ENCODE measurements at regions not wholly inside any gene's neighbourhood (a gene's known extent, or its start where the extent isn't known, plus 50 kb on each side); places are given as distances from the start of the nearest gene placed in this dataset.

GRCh38 chr10:127657056-127657455 is 79.9 kb upstream of the FOXI2 start:
- no peak overlapping the region for H3K18ac ChIP-seq (ENCODE audit: extremely low read depth, low read length)
- no peaks in the 10 kb centered on the region for H3K79me2 ChIP-seq (ENCODE audit: control insufficient read depth in 1 of 2, insufficient read depth in 2 of 2, low read length in 2 of 2)
- H4K20me1 ChIP-seq (replicated peaks in 1 of 2; ENCODE audit: control insufficient read depth in 1 of 2, insufficient read depth in 2 of 2, low read length in 2 of 2): no peaks in the 10 kb centered on the region
- H3K23me2 ChIP-seq (ENCODE audit: low read depth, low read length): no peaks in the 10 kb centered on the region
- H2BK20ac ChIP-seq (ENCODE audit: low read length): no peak overlapping the region
- no peak overlapping the region for H3K4ac ChIP-seq (replicated peaks; ENCODE audit: insufficient read length, low read depth, low read length)
- no peak overlapping the region for H4K8ac ChIP-seq (ENCODE audit: extremely low read depth, insufficient read depth, low read length)
- H2BK15ac ChIP-seq (ENCODE audit: low read length): no peak overlapping the region
- FAIRE-seq (no peak), DNase-seq (ENCODE audit: low read depth in 1 of 2, low spot score in 2 of 2) (no peak)
- no peak overlapping the region for H2AK5ac ChIP-seq (ENCODE audit: low read depth, low read length)
- no peak overlapping the region for H2BK5ac ChIP-seq (ENCODE audit: low read depth, low read length)
- H3K9me3 ChIP-seq (ENCODE audit: insufficient read depth in 2 of 2, low read depth in 1 of 2, low read length in 1 of 2): no peaks in the 10 kb centered on the region
- H3K56ac ChIP-seq (replicated peaks; ENCODE audit: insufficient read length, low read depth, low read length): no peak overlapping the region
- H3K23ac ChIP-seq (ENCODE audit: insufficient read length): no peak overlapping the region
- H3K9ac ChIP-seq (replicated peaks in 1 of 4; ENCODE audit: extremely low read depth in 1 of 4, low read depth in 3 of 4, low read length in 3 of 4): no peak overlapping the region
- H3K79me1 ChIP-seq (ENCODE audit: low read depth, low read length): no peaks in the 10 kb centered on the region
- no peak overlapping the region for H2BK12ac ChIP-seq (ENCODE audit: low read depth, low read length)
- no peak for TF ChIP-seq EZH2 (IDR thresholded peaks at IDR 0.05; ENCODE audit: low read depth, low read length, severe bottlenecking)
- no peak for TF ChIP-seq SUZ12 (IDR thresholded peaks at IDR 0.05; ENCODE audit: low read length)
- no peak for TF ChIP-seq EGR1 (IDR thresholded peaks at IDR 0.05; ENCODE audit: borderline replicate concordance, low read depth, low read length)
- TF ChIP-seq RXRA (IDR thresholded peaks at IDR 0.05; ENCODE audit: insufficient read depth, low read depth, low read length): no peak
- TF ChIP-seq CREB1 (IDR thresholded peaks at IDR 0.05): no peak
- TF ChIP-seq RBBP5 (IDR thresholded peaks at IDR 0.05; ENCODE audit: borderline replicate concordance, low read depth, low read length): no peak
- TF ChIP-seq RNF2 (IDR thresholded peaks at IDR 0.05; ENCODE audit: borderline replicate concordance, low read depth, low read length, missing control alignments, poor library complexity, severe bottlenecking): no peak
- TF ChIP-seq CHD1 (IDR thresholded peaks at IDR 0.05; ENCODE audit: low read depth, low read length): no peak
- TF ChIP-seq GABPA (IDR thresholded peaks at IDR 0.05; ENCODE audit: borderline replicate concordance, insufficient read depth, low read length): no peak
- peak overlapping the region; percentile 70 for H2AFZ ChIP-seq (ENCODE audit: low read length)
- H3K27ac ChIP-seq (ENCODE audit: low read depth, low read length): no peak overlapping the region
- no peak overlapping the region for H3K14ac ChIP-seq (ENCODE audit: insufficient read length)
- no peaks in the 10 kb centered on the region for H3K36me3 ChIP-seq (ENCODE audit: control insufficient read depth in 2 of 4, insufficient read depth in 4 of 4, low read length in 3 of 4)
- H3K4me2 ChIP-seq (ENCODE audit: insufficient read depth in 1 of 2, low read depth in 2 of 2, low read length in 2 of 2): no peak overlapping the region
- H3K4me3 ChIP-seq (ENCODE audit: extremely low read depth in 1 of 4, insufficient read depth in 2 of 4, low read depth in 3 of 4, low read length in 4 of 4): no peak overlapping the region
- H3K27me3 ChIP-seq (replicated peaks in 1 of 4; ENCODE audit: control insufficient read depth in 3 of 4, extremely low read depth in 1 of 4, insufficient read depth in 3 of 4, low read length in 3 of 4): no peaks in the 10 kb centered on the region
- WGBS, 2 experiments (ENCODE audit: extremely low coverage in 1 of 2, insufficient coverage in 1 of 2, insufficient read length in 1 of 2, insufficient replicate concordance in 2 of 2, low coverage in 1 of 2, low lambda C conversion rate in 2 of 2, missing lambda C conversion rate in 1 of 2): 92% methylated on average over 1 of the region's 1 CpG; no CpG with 5 or more reads in 1 of the 2 experiments
- H3K4me1 ChIP-seq (replicated peaks in 1 of 4; ENCODE audit: control insufficient read depth in 3 of 4, insufficient read depth in 4 of 4, low read length in 3 of 4): no peaks in the 10 kb centered on the region
- no peak overlapping the region for H2BK120ac ChIP-seq (replicated peaks; ENCODE audit: low read depth, low read length)
- ChIA-PET POLR2A (ENCODE audit: partially characterized antibody) (interaction anchor here (0.6 kb wide), 1 partner anchor 43 kb away, joined by 3 read pairs; no protein-coding TSS in a partner anchor), CTCF (ENCODE audit: partially characterized antibody) (interaction anchor here (1.2 to 3.7 kb wide), 5 partner anchors 8 to 197 kb away, joined by 4 to 11 read pairs (median 7); no protein-coding TSS in a partner anchor)
- H4K91ac ChIP-seq (replicated peaks; ENCODE audit: insufficient read length, low read length): no peak overlapping the region
- no peak overlapping the region for H4K5ac ChIP-seq (ENCODE audit: insufficient read length, low read depth, low read length)
